IMR-90 (cell line): ENCODE measurements at regions not wholly inside any gene's neighbourhood (a gene's known extent, or its start where the extent isn't known, plus 50 kb on each side); places are given as distances from the start of the nearest gene placed in this dataset.

Experiments
- ATAC-seq: fragments of 200-7000 bp; cut with Tn5 transposase; 2 replicates; pipeline ENCODE4 v1.9.1; 2020; ENCODE audit warnings: low read depth, mild to moderate bottlenecking, moderate library complexity
- BruUV-seq: library from RNA; stranded (reverse); fragments of 400-500 nt; replicated peaks from 2 replicates; lab custom pipeline; 2021; lab: Mats Ljungman, UMichigan
- CTCF ChIA-PET: fragments of 300-600 bp; formaldehyde crosslinking; extraction: SDS; loops from one replicate; lab custom pipeline; 2021; ENCODE audit warnings: antibody characterized with exemption; lab: Yijun Ruan, JAX
- POLR2A ChIA-PET: fragments of 300-600 bp; sonication (Branson Sonifier 250); formaldehyde crosslinking; loops from one replicate; lab custom pipeline; 2022; ENCODE audit warnings: antibody characterized with exemption; ENCODE audit not compliant: unreplicated experiment; lab: Charles Lee
- DNase-seq: peaks from one replicate; pipeline ENCODE4 v3.0.0; 2013
- H2AFZ ChIP-seq: replicated peaks from 2 replicates; pipeline ENCODE3; 2013; ENCODE audit warnings: low read length, mild to moderate bottlenecking; ENCODE audit not compliant: poor library complexity
- H2AK5ac ChIP-seq: 2 replicates; pipeline ENCODE4 v1.6.1; 2013; ENCODE audit warnings: low read depth, low read length, inconsistent platforms
- H2AK9ac ChIP-seq: replicated peaks from 2 replicates; pipeline ENCODE3; 2013; ENCODE audit warnings: mild to moderate bottlenecking, low read depth, low read length, moderate library complexity; ENCODE audit not compliant: poor library complexity
- H2BK120ac ChIP-seq: 2 replicates; pipeline ENCODE4 v1.6.1; 2013; ENCODE audit warnings: low read depth, low read length, inconsistent platforms
- H2BK15ac ChIP-seq: 3 replicates; pipeline ENCODE4 v1.6.1; 2013; ENCODE audit warnings: low read depth, low read length, inconsistent platforms
- H2BK20ac ChIP-seq: 2 replicates; pipeline ENCODE4 v1.6.1; 2013; ENCODE audit warnings: low read depth, mild to moderate bottlenecking, inconsistent platforms, low read length, moderate library complexity
- H2BK5ac ChIP-seq: 2 replicates; pipeline ENCODE4 v1.6.1; 2013; ENCODE audit warnings: mild to moderate bottlenecking, low read depth, low read length, inconsistent platforms; ENCODE audit not compliant: poor library complexity, severe bottlenecking
- H3K14ac ChIP-seq: replicated peaks from 2 replicates; pipeline ENCODE4 v1.6.1; 2013; ENCODE audit warnings: low read depth, low read length, inconsistent platforms
- H3K18ac ChIP-seq: 2 replicates; pipeline ENCODE4 v1.6.1; 2013; ENCODE audit warnings: low read depth, low read length, control low read depth
- H3K23ac ChIP-seq: 2 replicates; pipeline ENCODE4 v1.6.1; 2013; ENCODE audit warnings: low read depth, low read length, inconsistent platforms
- H3K27ac ChIP-seq: 2 replicates; pipeline ENCODE4 v1.5.1; 2013; ENCODE audit warnings: mild to moderate bottlenecking, control low read depth, low read length; ENCODE audit not compliant: insufficient read depth
- H3K27me3 ChIP-seq: 2 replicates; pipeline ENCODE4 v1.6.1; 2013; ENCODE audit warnings: low read length; ENCODE audit not compliant: control insufficient read depth, insufficient read depth
- H3K36me3 ChIP-seq: 2 replicates; pipeline ENCODE4 v1.6.1; 2013; ENCODE audit warnings: low read length, mixed read lengths; ENCODE audit not compliant: control insufficient read depth, insufficient read depth
- H3K4ac ChIP-seq: 2 replicates; pipeline ENCODE4 v1.6.1; 2013; ENCODE audit warnings: low read depth, low read length, inconsistent platforms
- H3K4me1 ChIP-seq: 2 replicates; pipeline ENCODE4 v1.6.1; 2013; ENCODE audit warnings: low read length, mixed read lengths; ENCODE audit not compliant: control insufficient read depth, insufficient read depth
- H3K4me2 ChIP-seq: 2 replicates; pipeline ENCODE4 v1.6.1; 2013; ENCODE audit warnings: low read depth, mild to moderate bottlenecking, control low read depth, low read length, moderate library complexity
- H3K4me3 ChIP-seq: 2 replicates; pipeline ENCODE4 v1.5.1; 2013; ENCODE audit warnings: low read depth, mild to moderate bottlenecking, control low read depth, low read length, moderate library complexity; ENCODE audit not compliant: insufficient read depth
- H3K56ac ChIP-seq: 2 replicates; pipeline ENCODE4 v1.6.1; 2013; ENCODE audit warnings: low read length, inconsistent platforms; ENCODE audit not compliant: insufficient read depth; ENCODE audit errors: extremely low read depth
- H3K79me1 ChIP-seq, 2 experiments: 2 replicates each; pipeline ENCODE4 v1.6.1; 2013; ENCODE audit warnings: low read length in 2 of 2, inconsistent platforms in 1 of 2, low read depth in 1 of 2
- H3K9ac ChIP-seq: 2 replicates; pipeline ENCODE4 v1.6.1; 2013; ENCODE audit warnings: low read depth, low read length, control low read depth
- H3K9me1 ChIP-seq: 2 replicates; pipeline ENCODE4 v1.6.1; 2013; ENCODE audit warnings: low read length, inconsistent platforms; ENCODE audit not compliant: insufficient read depth
- H3K9me3 ChIP-seq: 2 replicates; pipeline ENCODE4 v1.6.1; 2013; ENCODE audit warnings: low read length; ENCODE audit not compliant: control insufficient read depth, insufficient read depth
- H4K20me1 ChIP-seq: 2 replicates; pipeline ENCODE4 v1.6.1; 2013; ENCODE audit warnings: low read length, inconsistent platforms; ENCODE audit not compliant: insufficient read depth
- H4K5ac ChIP-seq: 2 replicates; pipeline ENCODE4 v1.6.1; 2013; ENCODE audit warnings: mild to moderate bottlenecking, low read depth, low read length, control low read depth
- H4K8ac ChIP-seq, 2 experiments: 2 replicates each; pipeline ENCODE4 v1.6.1; 2013; ENCODE audit warnings: low read depth in 2 of 2, low read length in 2 of 2, control low read depth in 1 of 2, inconsistent platforms in 1 of 2
- H4K91ac ChIP-seq: 2 replicates; pipeline ENCODE4 v1.6.1; 2013; ENCODE audit warnings: low read depth, low read length, inconsistent platforms; ENCODE audit not compliant: insufficient read depth
- BHLHE40 ChIP-seq: fragments of 150-350 bp; IDR thresholded peaks from 2 replicates; pipeline ENCODE4 v1.6.1; 2016; ENCODE audit warnings: mild to moderate bottlenecking, low read depth, low read length
- CEBPB ChIP-seq: IDR thresholded peaks from 2 replicates; pipeline ENCODE4 v1.6.1; 2012; ENCODE audit warnings: low read depth, low read length, improper control_type of control experiment
- CHD1 ChIP-seq: IDR thresholded peaks from 2 replicates; pipeline ENCODE4 v1.6.1; 2012; ENCODE audit warnings: low read depth, low read length, improper control_type of control experiment
- CTCF ChIP-seq: conservative IDR thresholded peaks from 2 replicates; pipeline ENCODE4 v1.5.1; 2012; ENCODE audit warnings: mild to moderate bottlenecking, low read depth, low read length, improper control_type of control experiment
- ELK1 ChIP-seq: fragments of 150-350 bp; IDR thresholded peaks from 2 replicates; pipeline ENCODE4 v1.6.1; 2016; ENCODE audit warnings: low read depth, mild to moderate bottlenecking, low read length, moderate library complexity, borderline replicate concordance
- FOS ChIP-seq: fragments of 150-350 bp; IDR thresholded peaks from 2 replicates; pipeline ENCODE4 v1.6.1; 2016; ENCODE audit warnings: low read depth, low read length
- MAFK ChIP-seq: IDR thresholded peaks from 2 replicates; pipeline ENCODE4 v1.6.1; 2012; ENCODE audit warnings: low read depth, low read length, improper control_type of control experiment
- MAZ ChIP-seq: IDR thresholded peaks from 2 replicates; pipeline ENCODE4 v1.6.1; 2012; ENCODE audit warnings: low read depth, mild to moderate bottlenecking, low read length, improper control_type of control experiment, moderate library complexity, borderline replicate concordance
- MXI1 ChIP-seq: IDR thresholded peaks from 2 replicates; pipeline ENCODE4 v1.6.1; 2012; ENCODE audit warnings: low read depth, mild to moderate bottlenecking, low read length, moderate library complexity, borderline replicate concordance
- NFE2L2 ChIP-seq: fragments of 150-350 bp; IDR thresholded peaks from 2 replicates; pipeline ENCODE4 v1.6.1; 2016; ENCODE audit warnings: low read depth, mild to moderate bottlenecking, low read length
- POLR2A ChIP-seq: IDR thresholded peaks from 2 replicates; pipeline ENCODE4 v1.6.1; 2012; ENCODE audit warnings: mild to moderate bottlenecking, low read depth, low read length
- RAD21 ChIP-seq: IDR thresholded peaks from 2 replicates; pipeline ENCODE4 v1.6.1; 2012; ENCODE audit warnings: low read length, improper control_type of control experiment
- RCOR1 ChIP-seq: IDR thresholded peaks from 2 replicates; pipeline ENCODE4 v1.6.1; 2012; ENCODE audit warnings: mild to moderate bottlenecking, low read length, improper control_type of control experiment; ENCODE audit not compliant: insufficient replicate concordance
- RFX5 ChIP-seq: IDR thresholded peaks from 2 replicates; pipeline ENCODE4 v1.8.0; 2012; ENCODE audit warnings: low read depth, mild to moderate bottlenecking, low read length, moderate library complexity
- SMC3 ChIP-seq: fragments of 150-350 bp; IDR thresholded peaks from 2 replicates; pipeline ENCODE4 v1.6.1; 2016; ENCODE audit warnings: low read depth, mild to moderate bottlenecking, antibody characterized with exemption, low read length, moderate library complexity
- USF2 ChIP-seq: fragments of 150-350 bp; IDR thresholded peaks from 2 replicates; pipeline ENCODE4 v1.6.1; 2017; ENCODE audit warnings: mild to moderate bottlenecking, antibody characterized with exemption, low read length, low read depth
- WGBS, 2 experiments: methylation state at CpG; one replicate each; pipeline versions ENCODE4 v1.1.5 to v1.1.7; 2013; ENCODE audit warnings: missing lambda C conversion rate in 2 of 2; ENCODE audit not compliant: insufficient read length in 1 of 2; ENCODE audit errors: extremely low coverage in 2 of 2; 5-methylcytosine and 5-hydroxymethylcytosine counted together
- dilution Hi-C: fragments of 300-500 bp; cut with HindIII; formaldehyde crosslinking; loops from one replicate; pipeline ENCODE4 v1.14.3; 2018; ENCODE audit warnings: low sequenced_read_pairs; ENCODE audit not compliant: unreplicated experiment
- in situ Hi-C: fragments of 300-500 bp; cut with MboI; formaldehyde crosslinking; loops from 3 replicates; pipeline ENCODE4 v1.14.3; 2019; ENCODE audit warnings: low sequenced_read_pairs, inconsistent platforms, mixed read lengths
- intact Hi-C: fragments of 100-400 bp; cut with micrococcal nuclease; formaldehyde crosslinking; loops from 2 replicates; pipeline ENCODE4 v1.10.0; 2022

- no TSS peak for BruUV-seq
These were observed 671.2 kb downstream of the EPHA7 start for GRCh38 chr6:92748131-92748530.

More at GRCh38 chr6:92748131-92748530, 671.2 kb downstream of the EPHA7 start:
- in situ Hi-C loops: no loop called here
- TF ChIP-seq ELK1 (no peak), SMC3 (no peak), MXI1 (no peak), MAZ (no peak), RCOR1 (no peak), MAFK (no peak), CHD1 (no peak), NFE2L2 (no peak), POLR2A (no peak), RAD21 (no peak), USF2 (no peak), BHLHE40 (no peak), CTCF (no peak), FOS (no peak), CEBPB (no peak), RFX5 (no peak)
- intact Hi-C loops: no loop called here
- no peak overlapping the region for H3K23ac ChIP-seq
- H4K91ac ChIP-seq: no peak overlapping the region
- no peaks in the 10 kb centered on the region for H3K36me3 ChIP-seq
- no peak overlapping the region for H4K5ac ChIP-seq
- H3K56ac ChIP-seq: no peak overlapping the region
- H2AK5ac ChIP-seq: no peak overlapping the region
- H3K4me2 ChIP-seq: no peak overlapping the region
- H3K27me3 ChIP-seq: no peaks in the 10 kb centered on the region
- ChIA-PET POLR2A (no interaction called here), CTCF (no interaction called here)
- no peak overlapping the region for H3K14ac ChIP-seq
- dilution Hi-C loops: no loop called here
- no peaks in the 10 kb centered on the region for H3K9me1 ChIP-seq
- H2BK20ac ChIP-seq: no peak overlapping the region
- peaks cover 3% of the 10 kb centered on the region; the same call in 1 of the 2 replicates for H3K9me3 ChIP-seq
- no CpG with 5 or more reads among the region's 1 CpG for WGBS, 2 experiments
- no peak overlapping the region for H3K9ac ChIP-seq
- no peak overlapping the region for H3K4me3 ChIP-seq
- no peak overlapping the region for H2BK5ac ChIP-seq
- DNase-seq (no peak), ATAC-seq (no peak)
- no peak overlapping the region for H2AFZ ChIP-seq
- H4K8ac ChIP-seq: no peak overlapping the region
- H2AK9ac ChIP-seq: no peak overlapping the region
- no peaks in the 10 kb centered on the region for H4K20me1 ChIP-seq
- no peak overlapping the region for H2BK120ac ChIP-seq
- H2BK15ac ChIP-seq: no peak overlapping the region
- no peak overlapping the region for H3K18ac ChIP-seq
- H3K79me1 ChIP-seq: no peaks in the 10 kb centered on the region
- H3K4me1 ChIP-seq: no peaks in the 10 kb centered on the region
- H3K4ac ChIP-seq: no peak overlapping the region
- no peak overlapping the region for H3K27ac ChIP-seq
